Peyer's patch (tissue), 4 donors: ENCODE measurements at regions not wholly inside any gene's neighbourhood (a gene's known extent, or its start where the extent isn't known, plus 50 kb on each side); places are given as distances from the start of the nearest gene placed in this dataset.

Experiments used
- DNase-seq, 3 donors: peaks; one replicate each; pipeline ENCODE4 v3.0.0-alpha.2; 2017 to 2019
- H3K27ac ChIP-seq, 4 donors: fragments of 200-600 bp; sonication (generic); one replicate each; pipeline ENCODE4 v1.5.1; 2016 to 2019
- H3K27me3 ChIP-seq, 2 donors: fragments of 200-600 bp; sonication (generic); one replicate each; pipeline ENCODE4 v1.5.1; 2019
- H3K36me3 ChIP-seq, 3 donors: fragments of 200-600 bp; sonication (generic); one replicate each; pipeline ENCODE4 v1.5.1; 2016 to 2019
- H3K4me1 ChIP-seq, 4 donors: fragments of 200-600 bp; sonication (generic); one replicate each; pipeline ENCODE4 v1.5.1; 2016 to 2019
- H3K4me3 ChIP-seq, 4 donors: fragments of 200-600 bp; sonication (generic); 1 replicate in 3 of 4; 2 replicates in 1 of 4; pipeline ENCODE4 v1.5.1; 2016 to 2019; ENCODE audit warnings: mild to moderate bottlenecking in 1 of 4
- H3K9me3 ChIP-seq, 4 donors: fragments of 200-600 bp; sonication (generic); one replicate each; pipeline ENCODE4 v1.5.1; 2016 to 2019; ENCODE audit warnings: mild to moderate bottlenecking in 1 of 4
- POLR2A ChIP-seq, 2 donors: fragments of 450-650 bp; IDR thresholded peaks; one replicate each; pipeline ENCODE4 v1.5.1; 2017; ENCODE audit warnings: antibody characterized with exemption in 2 of 2, mild to moderate bottlenecking in 2 of 2, moderate library complexity in 2 of 2
- TF ChIP-seq, protein P1 (sequence below), 6 experiments: fragments of 450-650 bp in 4 of 6; fragments of 200-600 bp in 2 of 6; sonication (generic) in 1 of 6; IDR thresholded peaks; one replicate each; pipeline ENCODE4 v1.5.1; 2017 to 2019; ENCODE audit warnings: antibody characterized with exemption in 6 of 6, mild to moderate bottlenecking in 3 of 6, moderate library complexity in 1 of 6

DNA sequence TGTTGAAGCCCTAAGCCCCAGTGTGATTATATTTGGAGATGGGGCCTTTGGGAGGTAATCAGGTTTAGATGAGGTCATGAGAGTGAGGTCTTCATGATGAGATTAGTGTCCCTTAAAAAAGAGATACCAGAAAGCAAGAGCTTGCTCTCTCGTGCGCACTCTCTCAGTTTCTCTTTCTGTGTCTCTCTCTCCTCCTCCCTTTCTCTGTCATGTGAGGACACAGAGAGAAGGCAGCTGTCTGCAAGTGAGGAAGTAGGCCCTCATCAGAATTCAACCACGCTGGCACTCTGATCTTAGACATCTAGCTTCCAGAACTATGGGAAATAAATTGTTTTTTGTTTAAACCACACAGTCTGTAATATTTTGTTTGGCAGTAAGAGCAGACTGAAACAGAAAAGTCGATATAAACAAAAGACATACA, 180.5 kb downstream of the IBTK start:
- Histone ChIP-seq H3K27me3 (no peaks in the 10 kb centered on the region), H3K4me1 (peaks cover 0 to 1% (median 0%) of the 10 kb centered on the region in 4 donors), H3K4me3 (no peak overlapping the region), H3K36me3 (no peaks in the 10 kb centered on the region), H3K27ac (no peak overlapping the region), H3K9me3 (no peaks in the 10 kb centered on the region)
- no peak for DNase-seq
- TF ChIP-seq POLR2A (IDR thresholded peaks at IDR 0.05) = no peak
- TF ChIP-seq, protein P1, sequence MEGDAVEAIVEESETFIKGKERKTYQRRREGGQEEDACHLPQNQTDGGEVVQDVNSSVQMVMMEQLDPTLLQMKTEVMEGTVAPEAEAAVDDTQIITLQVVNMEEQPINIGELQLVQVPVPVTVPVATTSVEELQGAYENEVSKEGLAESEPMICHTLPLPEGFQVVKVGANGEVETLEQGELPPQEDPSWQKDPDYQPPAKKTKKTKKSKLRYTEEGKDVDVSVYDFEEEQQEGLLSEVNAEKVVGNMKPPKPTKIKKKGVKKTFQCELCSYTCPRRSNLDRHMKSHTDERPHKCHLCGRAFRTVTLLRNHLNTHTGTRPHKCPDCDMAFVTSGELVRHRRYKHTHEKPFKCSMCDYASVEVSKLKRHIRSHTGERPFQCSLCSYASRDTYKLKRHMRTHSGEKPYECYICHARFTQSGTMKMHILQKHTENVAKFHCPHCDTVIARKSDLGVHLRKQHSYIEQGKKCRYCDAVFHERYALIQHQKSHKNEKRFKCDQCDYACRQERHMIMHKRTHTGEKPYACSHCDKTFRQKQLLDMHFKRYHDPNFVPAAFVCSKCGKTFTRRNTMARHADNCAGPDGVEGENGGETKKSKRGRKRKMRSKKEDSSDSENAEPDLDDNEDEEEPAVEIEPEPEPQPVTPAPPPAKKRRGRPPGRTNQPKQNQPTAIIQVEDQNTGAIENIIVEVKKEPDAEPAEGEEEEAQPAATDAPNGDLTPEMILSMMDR (IDR thresholded peaks at IDR 0.05) = no peak

DNA sequence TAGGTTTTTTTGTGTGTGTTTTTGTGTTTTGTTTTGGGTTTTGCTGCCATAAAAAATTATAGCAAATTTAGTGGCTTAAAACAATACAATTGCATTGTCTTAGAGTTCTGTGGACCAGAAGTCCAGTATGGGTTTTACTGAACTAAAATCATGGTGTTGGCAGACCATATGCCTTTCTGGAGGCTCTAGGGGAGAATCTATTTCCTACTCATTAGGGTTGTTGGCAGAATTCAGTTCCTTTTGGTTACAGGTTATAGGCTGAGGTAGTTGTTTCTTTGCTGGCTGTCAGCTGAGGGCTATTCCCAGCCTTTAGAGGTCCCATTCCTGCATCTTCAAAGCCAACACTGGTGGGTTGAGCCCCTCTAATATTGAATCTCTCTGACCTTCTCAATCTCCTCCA, 181.3 kb downstream of the IBTK start:
- Histone ChIP-seq H3K27ac (no peak overlapping the region), H3K27me3 (no peaks in the 10 kb centered on the region), H3K9me3 (no peaks in the 10 kb centered on the region), H3K4me1 (no peaks in the 10 kb centered on the region), H3K4me3 (no peak overlapping the region), H3K36me3 (no peaks in the 10 kb centered on the region)
- no peak for DNase-seq
- no peak for TF ChIP-seq POLR2A (IDR thresholded peaks at IDR 0.05)
- TF ChIP-seq, protein P1 (IDR thresholded peaks at IDR 0.05) = no peak

DNA sequence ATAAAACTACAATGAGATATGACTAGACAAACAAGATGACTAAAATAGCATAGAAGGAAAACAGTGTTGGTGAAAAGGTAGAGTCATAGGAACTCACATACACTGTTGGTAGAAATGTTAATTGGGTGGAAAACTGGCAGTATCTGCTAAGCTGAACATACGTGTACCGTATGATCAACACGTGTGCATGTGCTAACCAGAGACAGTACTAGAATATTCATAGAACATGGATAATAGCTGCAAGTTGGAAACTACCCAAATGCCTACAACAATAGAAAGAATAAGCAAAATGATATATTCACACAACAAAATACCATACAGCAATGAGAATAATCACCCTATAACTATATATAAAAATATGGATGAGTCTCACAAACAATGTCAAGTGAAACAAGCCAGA, 184.0 kb downstream of the IBTK start:
- TF ChIP-seq, protein P1 (IDR thresholded peaks at IDR 0.05) = no peak
- no peak for TF ChIP-seq POLR2A (IDR thresholded peaks at IDR 0.05)
- Histone ChIP-seq H3K4me1 (no peaks in the 10 kb centered on the region), H3K36me3 (no peaks in the 10 kb centered on the region), H3K27me3 (no peaks in the 10 kb centered on the region), H3K9me3 (no peaks in the 10 kb centered on the region), H3K27ac (no peak overlapping the region), H3K4me3 (no peak overlapping the region)
- DNase-seq = no peak

GRCh38 chr6:82062219-82062618, 185.3 kb downstream of the IBTK start:
- Histone ChIP-seq H3K27ac (no peak overlapping the region), H3K4me1 (no peaks in the 10 kb centered on the region), H3K9me3 (no peaks in the 10 kb centered on the region), H3K36me3 (no peaks in the 10 kb centered on the region), H3K4me3 (no peak overlapping the region), H3K27me3 (no peaks in the 10 kb centered on the region)
- TF ChIP-seq, protein P1 (IDR thresholded peaks at IDR 0.05) = no peak
- TF ChIP-seq POLR2A (IDR thresholded peaks at IDR 0.05) = no peak
- no peak for DNase-seq

DNA sequence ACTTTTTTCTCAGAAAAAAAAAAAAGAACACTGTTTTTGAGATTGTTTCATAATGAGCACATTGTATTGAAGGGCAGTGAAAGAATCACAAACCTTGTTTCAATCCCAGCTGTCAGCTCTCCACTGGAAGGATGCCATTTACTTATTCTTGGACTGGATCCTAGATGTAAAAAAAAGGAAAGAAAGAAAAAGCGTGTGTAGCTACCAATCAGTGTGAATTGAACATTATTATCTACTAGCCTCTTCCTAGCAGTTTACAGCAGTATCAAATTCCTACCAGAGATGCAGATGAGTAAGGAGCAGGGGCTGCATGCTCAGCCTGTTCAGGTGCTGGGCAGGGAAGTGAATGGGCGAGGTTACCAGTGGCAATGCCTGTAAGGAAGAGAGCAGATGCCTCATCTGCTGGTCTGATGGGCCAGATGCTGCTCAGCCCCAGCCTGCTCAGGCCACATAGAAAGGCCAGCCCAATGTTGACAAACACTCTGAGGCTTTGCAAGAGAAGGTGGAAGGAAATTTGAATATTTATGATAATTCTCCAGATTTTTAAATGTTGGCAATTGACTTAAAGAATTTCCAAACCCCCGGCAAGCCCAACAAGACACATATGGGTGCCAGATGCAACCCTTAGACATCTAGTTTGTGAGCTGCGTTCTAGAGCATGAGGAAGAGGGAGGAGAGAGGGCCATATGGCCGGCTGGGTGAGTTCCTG, 189.5 kb downstream of the IBTK start:
- Histone ChIP-seq H3K9me3 (no peaks in the 10 kb centered on the region), H3K4me3 (no peak overlapping the region), H3K4me1 (no peaks in the 10 kb centered on the region), H3K27me3 (no peaks in the 10 kb centered on the region), H3K36me3 (no peaks in the 10 kb centered on the region), H3K27ac (no peak overlapping the region)
- no peak for TF ChIP-seq POLR2A (IDR thresholded peaks at IDR 0.05)
- TF ChIP-seq, protein P1 (IDR thresholded peaks at IDR 0.05) = no peak
- DNase-seq = no peak
